ENCODE measurements at regions not wholly inside any gene's neighbourhood (a gene's known extent, or its start where the extent isn't known, plus 50 kb on each side); places are given as distances from the start of the nearest gene placed in this dataset.
"Not testable (repeated sequence)": the region's sequence is repeated elsewhere in the genome, so short reads cannot be mapped to it uniquely, and the experiment has no call there.

DNA sequence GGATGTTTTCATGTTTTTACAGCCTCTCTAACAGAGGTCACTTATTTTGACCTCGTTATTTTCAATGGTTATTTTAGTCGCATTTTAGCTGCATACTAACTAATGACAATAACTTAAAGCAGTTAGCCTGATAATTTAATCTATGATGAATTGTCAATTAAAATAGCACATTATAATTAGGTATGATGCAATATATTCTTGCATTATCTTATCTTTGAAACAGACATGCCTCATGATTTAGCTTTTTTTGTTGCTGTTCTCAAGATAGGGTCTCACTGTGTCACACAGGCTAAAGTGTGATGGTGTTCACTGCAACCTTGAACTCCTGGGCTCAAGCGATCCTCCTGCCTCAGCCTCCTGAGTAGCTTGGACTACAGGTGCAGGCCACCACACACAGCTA, 126.4 kb downstream of the KBTBD2 start:
- H3K36me3 ChIP-seq (ENCODE audit: control insufficient read depth, low read length) = no peaks in the 10 kb centered on the region
- H3F3A ChIP-seq (ENCODE audit: control insufficient read depth, insufficient read depth) = no peaks in the 10 kb centered on the region
- H3K4me3 ChIP-seq (ENCODE audit: low read length) = no peak overlapping the region
- H3K27ac ChIP-seq (ENCODE audit: low read depth, low read length) = no peak overlapping the region
- TF ChIP-seq CTCF (IDR thresholded peaks at IDR 0.05; ENCODE audit: low read depth, low read length, poor library complexity, severe bottlenecking) (no peak), EZH2phosphoT487 (IDR thresholded peaks at IDR 0.05; ENCODE audit: borderline replicate concordance, low read length) (no peak)
- no peaks in the 10 kb centered on the region for H3K4me1 ChIP-seq (ENCODE audit: control insufficient read depth, low read length)
- no peaks in the 10 kb centered on the region for H3K9me2 ChIP-seq (replicated peaks; ENCODE audit: control insufficient read depth, low read length)
- no peaks in the 10 kb centered on the region for H4K20me1 ChIP-seq (ENCODE audit: control insufficient read depth, insufficient read depth, low read depth, low read length)
- peaks cover 19% of the 10 kb centered on the region for H3K27me3 ChIP-seq (ENCODE audit: control insufficient read depth, low read length)
- no peaks in the 10 kb centered on the region; the same call in 1 of the 2 replicates for H3K9me3 ChIP-seq (ENCODE audit: control insufficient read depth, insufficient read depth, low read length)
- H3K79me2 ChIP-seq (ENCODE audit: control insufficient read depth, low read length) = no peaks in the 10 kb centered on the region
- no peak overlapping the region for H3K4me2 ChIP-seq (ENCODE audit: low read length)

- Histone ChIP-seq H3F3A (ENCODE audit: control insufficient read depth, insufficient read depth) (no peaks in the 10 kb centered on the region), H3K36me3 (ENCODE audit: control insufficient read depth, low read length) (no peaks in the 10 kb centered on the region), H3K27me3 (ENCODE audit: control insufficient read depth, low read length) (peaks cover 19% of the 10 kb centered on the region), H3K79me2 (ENCODE audit: control insufficient read depth, low read length) (no peaks in the 10 kb centered on the region), H3K27ac (ENCODE audit: low read depth, low read length) (no peak overlapping the region), H3K9me3 (ENCODE audit: control insufficient read depth, insufficient read depth, low read length) (no peaks in the 10 kb centered on the region), H3K9me2 (replicated peaks; ENCODE audit: control insufficient read depth, low read length) (no peaks in the 10 kb centered on the region), H3K4me3 (ENCODE audit: low read length) (no peak overlapping the region), H4K20me1 (ENCODE audit: control insufficient read depth, insufficient read depth, low read depth, low read length) (no peaks in the 10 kb centered on the region), H3K4me1 (ENCODE audit: control insufficient read depth, low read length) (no peaks in the 10 kb centered on the region), H3K4me2 (ENCODE audit: low read length) (no peak overlapping the region)
- TF ChIP-seq CTCF (IDR thresholded peaks at IDR 0.05; ENCODE audit: low read depth, low read length, poor library complexity, severe bottlenecking) = no peak
- TF ChIP-seq EZH2phosphoT487 (IDR thresholded peaks at IDR 0.05; ENCODE audit: borderline replicate concordance, low read length) = no peak
Measured at GRCh38 chr7:32762925-32763293, 128.7 kb downstream of the KBTBD2 start.

- H4K20me1 ChIP-seq (ENCODE audit: control insufficient read depth, insufficient read depth, low read depth, low read length); H3K9me3 ChIP-seq (ENCODE audit: control insufficient read depth, insufficient read depth, low read length); H3K36me3 ChIP-seq (ENCODE audit: control insufficient read depth, low read length); H3K79me2 ChIP-seq (ENCODE audit: control insufficient read depth, low read length); H3K4me1 ChIP-seq (ENCODE audit: control insufficient read depth, low read length); H3K4me2 ChIP-seq (ENCODE audit: low read length); H3K9me2 ChIP-seq (replicated peaks; ENCODE audit: control insufficient read depth, low read length); H3K27ac ChIP-seq (ENCODE audit: low read depth, low read length); H3K4me3 ChIP-seq (ENCODE audit: low read length); H3F3A ChIP-seq (ENCODE audit: control insufficient read depth, insufficient read depth): not testable (repeated sequence)
- H3K27me3 ChIP-seq (ENCODE audit: control insufficient read depth, low read length) = peaks cover 19% of the 10 kb centered on the region
Measured at GRCh38 chr7:32762206-32762924, 129.2 kb downstream of the KBTBD2 start.

- H3K4me2 ChIP-seq (ENCODE audit: low read length) = no peak overlapping the region
Measured at GRCh38 chr7:32761451-32762205, 129.9 kb downstream of the KBTBD2 start.

GRCh38 chr7:32760755-32761154, 130.8 kb downstream of the KBTBD2 start:
- H3K4me2 ChIP-seq (ENCODE audit: low read length); H3K27ac ChIP-seq (ENCODE audit: low read depth, low read length); H3K4me3 ChIP-seq (ENCODE audit: low read length); H3K4me1 ChIP-seq (ENCODE audit: control insufficient read depth, low read length); H3F3A ChIP-seq (ENCODE audit: control insufficient read depth, insufficient read depth); H3K79me2 ChIP-seq (ENCODE audit: control insufficient read depth, low read length); H3K9me3 ChIP-seq (ENCODE audit: control insufficient read depth, insufficient read depth, low read length); H3K36me3 ChIP-seq (ENCODE audit: control insufficient read depth, low read length); H3K9me2 ChIP-seq (replicated peaks; ENCODE audit: control insufficient read depth, low read length); H4K20me1 ChIP-seq (ENCODE audit: control insufficient read depth, insufficient read depth, low read depth, low read length): not testable (repeated sequence)
- H3K27me3 ChIP-seq (ENCODE audit: control insufficient read depth, low read length) = peaks cover 13% of the 10 kb centered on the region

More at GRCh38 chr7:32761451-32762205, 129.9 kb downstream of the KBTBD2 start:
- Histone ChIP-seq H3K4me1 (ENCODE audit: control insufficient read depth, low read length) (no peaks in the 10 kb centered on the region), H4K20me1 (ENCODE audit: control insufficient read depth, insufficient read depth, low read depth, low read length) (no peaks in the 10 kb centered on the region), H3F3A (ENCODE audit: control insufficient read depth, insufficient read depth) (no peaks in the 10 kb centered on the region), H3K27me3 (ENCODE audit: control insufficient read depth, low read length) (peaks cover 16% of the 10 kb centered on the region), H3K4me3 (ENCODE audit: low read length) (no peak overlapping the region), H3K9me2 (replicated peaks; ENCODE audit: control insufficient read depth, low read length) (no peaks in the 10 kb centered on the region), H3K9me3 (ENCODE audit: control insufficient read depth, insufficient read depth, low read length) (no peaks in the 10 kb centered on the region), H3K36me3 (ENCODE audit: control insufficient read depth, low read length) (no peaks in the 10 kb centered on the region), H3K79me2 (ENCODE audit: control insufficient read depth, low read length) (no peaks in the 10 kb centered on the region), H3K27ac (ENCODE audit: low read depth, low read length) (no peak overlapping the region)
- TF ChIP-seq EZH2phosphoT487 (IDR thresholded peaks at IDR 0.05; ENCODE audit: borderline replicate concordance, low read length) (no peak), CTCF (IDR thresholded peaks at IDR 0.05; ENCODE audit: low read depth, low read length, poor library complexity, severe bottlenecking) (no peak)
